Fibroblast of the conjunctiva (primary cell): ENCODE measurements at regions not wholly inside any gene's neighbourhood (a gene's known extent, or its start where the extent isn't known, plus 50 kb on each side); places are given as distances from the start of the nearest gene placed in this dataset.
"Not testable (repeated sequence)": the region's sequence is repeated elsewhere in the genome, so short reads cannot be mapped to it uniquely, and the experiment has no call there.

Experiments used
- DNase-seq: peaks from one replicate; pipeline ENCODE4 v3.0.0-alpha.2; 2010; ENCODE audit warnings: low read depth

- DNase-seq: no peak
These were observed 186.4 kb upstream of the ERCC4 start for GRCh38 chr16:13733561-13733960.

GRCh38 chr16:13739621-13740373 lies 180.2 kb upstream of the ERCC4 start:
- DNase-seq: not testable (repeated sequence)

- DNase-seq: no peak
These were observed 177.0 kb upstream of the ERCC4 start for GRCh38 chr16:13742928-13743327.

- no peak for DNase-seq
These were observed 176.4 kb upstream of the ERCC4 start for GRCh38 chr16:13743571-13743970.

- no peak for DNase-seq
These were observed 163.4 kb upstream of the ERCC4 start for GRCh38 chr16:13756411-13757140.

- no peak for DNase-seq
These were observed 153.6 kb upstream of the ERCC4 start for GRCh38 chr16:13766334-13766733.

GRCh38 chr16:13767215-13767614 lies 152.7 kb upstream of the ERCC4 start:
- no peak for DNase-seq

GRCh38 chr16:13768471-13768870 lies 151.5 kb upstream of the ERCC4 start:
- no peak for DNase-seq

GRCh38 chr16:13770436-13770835 lies 149.5 kb upstream of the ERCC4 start:
- DNase-seq: no peak

- DNase-seq: no peak
These were observed 147.2 kb upstream of the ERCC4 start for GRCh38 chr16:13772782-13773181.

GRCh38 chr16:13779676-13780075 lies 140.3 kb upstream of the ERCC4 start:
- DNase-seq: no peak

GRCh38 chr16:13780406-13781168 lies 139.4 kb upstream of the ERCC4 start:
- no peak for DNase-seq

GRCh38 chr16:13781169-13781564 lies 138.8 kb upstream of the ERCC4 start:
- no peak for DNase-seq

GRCh38 chr16:13781575-13782338 lies 138.2 kb upstream of the ERCC4 start:
- DNase-seq: no peak

- no peak for DNase-seq
These were observed 128.9 kb upstream of the ERCC4 start for GRCh38 chr16:13791095-13791494.

- DNase-seq: no peak
These were observed 126.0 kb upstream of the ERCC4 start for GRCh38 chr16:13793841-13794409.

- no peak for DNase-seq
These were observed 124.8 kb upstream of the ERCC4 start for GRCh38 chr16:13795131-13795530.

GRCh38 chr16:13797718-13798117 lies 122.2 kb upstream of the ERCC4 start:
- no peak for DNase-seq

- no peak for DNase-seq
These were observed 121.7 kb upstream of the ERCC4 start for GRCh38 chr16:13798211-13798610.

GRCh38 chr16:13803974-13804373 lies 116.0 kb upstream of the ERCC4 start:
- no peak for DNase-seq

- no peak for DNase-seq
These were observed 114.0 kb upstream of the ERCC4 start for GRCh38 chr16:13805951-13806350.

- DNase-seq: no peak
These were observed 113.3 kb upstream of the ERCC4 start for GRCh38 chr16:13806671-13807070.
